HepG2 (cell line): ENCODE measurements at regions not wholly inside any gene's neighbourhood (a gene's known extent, or its start where the extent isn't known, plus 50 kb on each side); places are given as distances from the start of the nearest gene placed in this dataset.

Experiments
- AHDC1 ChIP-seq: sonication (generic); formaldehyde crosslinking; IDR thresholded peaks from 2 replicates; pipeline ENCODE4 v1.5.1; 2020; ENCODE audit warnings: mild to moderate bottlenecking, missing genetic modification reagents, borderline replicate concordance
- CTCF ChIP-seq: sonication (generic); formaldehyde crosslinking; IDR thresholded peaks from 2 replicates; pipeline ENCODE4 v1.5.0; 2020; ENCODE audit warnings: mild to moderate bottlenecking, missing genetic modification reagents, moderate library complexity
- EZH2 ChIP-seq: conservative IDR thresholded peaks from 2 replicates; pipeline ENCODE4 v1.6.1; 2012; ENCODE audit warnings: mild to moderate bottlenecking, low read depth, low read length, moderate library complexity
- FOXA1 ChIP-seq, 2 experiments: fragments of 450-650 bp in 1 of 2; sonication (generic) in 1 of 2; formaldehyde crosslinking in 1 of 2; IDR thresholded peaks; 2 replicates each; pipeline versions ENCODE4 v1.4.0 to v1.6.1; 2016 to 2020; ENCODE audit warnings: missing genetic modification reagents in 1 of 2
- PHF5A ChIP-seq: IDR thresholded peaks from one replicate; pipeline ENCODE4 v1.6.1; 2018; ENCODE audit warnings: low read depth, missing genetic modification reagents; ENCODE audit not compliant: unreplicated experiment
- PHF8 ChIP-seq: sonication (generic); formaldehyde crosslinking; IDR thresholded peaks from 2 replicates; pipeline ENCODE4 v1.5.0; 2020; ENCODE audit warnings: missing genetic modification reagents
- POLR2A ChIP-seq, 2 experiments: IDR thresholded peaks; 2 replicates each; pipeline ENCODE4 v1.6.1; 2011; ENCODE audit warnings: low read depth in 2 of 2, low read length in 2 of 2, mild to moderate bottlenecking in 1 of 2, moderate library complexity in 1 of 2; ENCODE audit not compliant: insufficient read depth in 1 of 2
- TCF7 ChIP-seq: sonication (generic); IDR thresholded peaks from 2 replicates; pipeline ENCODE4 v1.6.1; 2016; ENCODE audit warnings: antibody characterized with exemption, low read depth
- ZBTB33 ChIP-seq: sonication (generic); formaldehyde crosslinking; IDR thresholded peaks from 2 replicates; pipeline ENCODE4 v1.4.0; 2020; ENCODE audit warnings: missing genetic modification reagents
- ZFP36L1 ChIP-seq: sonication (generic); formaldehyde crosslinking; IDR thresholded peaks from 2 replicates; pipeline ENCODE4 v1.8.0; 2022; ENCODE audit warnings: mild to moderate bottlenecking, missing genetic modification reagents, moderate library complexity
- ZNF572 ChIP-seq: sonication (generic); formaldehyde crosslinking; IDR thresholded peaks from 2 replicates; pipeline ENCODE4 v1.5.1; 2020; ENCODE audit warnings: mild to moderate bottlenecking, missing genetic modification reagents

- TF ChIP-seq TCF7 (no peak), FOXA1 (IDR thresholded peaks at IDR 0.05) (no peak), FOXA1 (CRISPR knock-in tag; IDR thresholded peaks at IDR 0.05) (no peak), ZNF572 (CRISPR knock-in tag) (no peak), AHDC1 (CRISPR knock-in tag) (no peak), ZFP36L1 (CRISPR knock-in tag) (no peak), CTCF (CRISPR knock-in tag) (no peak), ZBTB33 (CRISPR knock-in tag) (no peak), PHF8 (CRISPR knock-in tag) (no peak), PHF5A (CRISPR knock-in tag) (no peak), POLR2A (IDR thresholded peaks at IDR 0.05; ENCODE audit: insufficient read depth in 1 of 2, low read depth in 2 of 2, low read length in 2 of 2) (no peak), EZH2 (no peak)
Observed at GRCh38 chr11:101765932-101766331, 148.9 kb upstream of the CEP126 start.
